HepG2 (cell line): ENCODE measurements at regions not wholly inside any gene's neighbourhood (a gene's known extent, or its start where the extent isn't known, plus 50 kb on each side); places are given as distances from the start of the nearest gene placed in this dataset.

Source experiments
- ATAC-seq: fragments of 200-7000 bp; cut with Tn5 transposase; 3 replicates; pipeline ENCODE4 v1.9.1; 2020; ENCODE audit warnings: mild to moderate bottlenecking, moderate library complexity
- BruUV-seq: library from RNA; stranded (reverse); fragments of 400-500 nt; replicated peaks from 2 replicates; lab custom pipeline; 2021; lab: Mats Ljungman, UMichigan
- CTCF ChIA-PET: fragments of 300-600 bp; formaldehyde crosslinking; extraction: SDS; loops from one replicate; lab custom pipeline; 2021; ENCODE audit warnings: low total read pairs, inconsistent platforms, low intra/inter-chr PET ratio; lab: Yijun Ruan, JAX
- POLR2A ChIA-PET: fragments of 350-600 bp; sonication (Branson Sonifier 250); formaldehyde crosslinking; loops from one replicate; lab custom pipeline; 2020; ENCODE audit warnings: antibody characterized with exemption, inconsistent platforms; lab: Yijun Ruan, JAX
- DNase-seq: peaks from one replicate; pipeline ENCODE4 v3.0.0-alpha.2; 2015; ENCODE audit warnings: low spot score
- FAIRE-seq: peaks from 3 replicates; lab custom pipeline; 2011; peaks lifted over from hg19 to GRCh38; lab: Jason Lieb, UNC
- H2AFZ ChIP-seq: one replicate; pipeline ENCODE4 v1.6.1; 2011; ENCODE audit warnings: low read length, inconsistent platforms
- H3K27ac ChIP-seq: fragments of 300-600 bp; 3 replicates; pipeline ENCODE4 v1.8.0; 2011; ENCODE audit warnings: mixed run types, mild to moderate bottlenecking, mixed read lengths, low read length, inconsistent platforms; ENCODE audit not compliant: insufficient read depth; ENCODE audit errors: extremely low read length
- H3K27me3 ChIP-seq, 2 experiments: fragments of 200-600 bp in 1 of 2; 2 replicates in 1 of 2; 3 replicates in 1 of 2; pipeline versions ENCODE4 v1.6.0 to v1.8.0; 2011; ENCODE audit warnings: low read length in 2 of 2, mild to moderate bottlenecking in 2 of 2, moderate library complexity in 2 of 2, inconsistent platforms in 1 of 2; ENCODE audit not compliant: insufficient read depth in 2 of 2, control insufficient read depth in 1 of 2
- H3K36me3 ChIP-seq, 2 experiments: fragments of 200-600 bp in 1 of 2; replicated peaks in 1 of 2; 2 replicates in 1 of 2; 3 replicates in 1 of 2; pipeline versions ENCODE4 v1.5.1 to v1.8.0; 2011; ENCODE audit warnings: low read length in 2 of 2, inconsistent platforms in 1 of 2; ENCODE audit not compliant: insufficient read depth in 2 of 2, control insufficient read depth in 1 of 2
- H3K4me1 ChIP-seq: 2 replicates; pipeline ENCODE4 v1.5.1; 2012; ENCODE audit warnings: low read length, inconsistent platforms; ENCODE audit not compliant: insufficient read depth
- H3K4me2 ChIP-seq: 2 replicates; pipeline ENCODE4 v1.6.0; 2011; ENCODE audit warnings: low read depth, low read length, inconsistent platforms
- H3K4me3 ChIP-seq, 3 experiments: fragments of 200-600 bp in 1 of 3; sonication (generic), shearing (Covaris generic) in 1 of 3; replicated peaks in 1 of 3; 2 replicates each; pipeline ENCODE4 v1.5.1; 2011 to 2016; ENCODE audit warnings: low read length in 3 of 3, inconsistent platforms in 2 of 3, low read depth in 2 of 3, mild to moderate bottlenecking in 2 of 3, control low read depth in 1 of 3, mixed read lengths in 1 of 3; ENCODE audit not compliant: insufficient read depth in 1 of 3
- H3K79me2 ChIP-seq: one replicate; pipeline ENCODE4 v1.6.1; 2011; ENCODE audit warnings: low read length, inconsistent platforms; ENCODE audit not compliant: insufficient read depth
- H3K9ac ChIP-seq: 2 replicates; pipeline ENCODE4 v1.6.0; 2011; ENCODE audit warnings: mild to moderate bottlenecking, low read depth, low read length, inconsistent platforms; ENCODE audit not compliant: insufficient read depth
- H3K9me3 ChIP-seq: 2 replicates; pipeline ENCODE4 v1.5.1; 2012; ENCODE audit warnings: mild to moderate bottlenecking, low read length
- H4K20me1 ChIP-seq: 2 replicates; pipeline ENCODE4 v1.6.0; 2011; ENCODE audit warnings: inconsistent platforms, mild to moderate bottlenecking, low read length, moderate library complexity; ENCODE audit not compliant: insufficient read depth
- BORCS8-MEF2B ChIP-seq: sonication (generic); formaldehyde crosslinking; IDR thresholded peaks from 2 replicates; pipeline ENCODE4 v1.8.0; 2022; ENCODE audit warnings: mild to moderate bottlenecking, missing genetic modification reagents
- FLYWCH1 ChIP-seq: sonication (generic); formaldehyde crosslinking; IDR thresholded peaks from 2 replicates; pipeline ENCODE4 v1.8.1; 2023; ENCODE audit warnings: mild to moderate bottlenecking, missing genetic modification reagents
- KDM6A ChIP-seq: IDR thresholded peaks from 2 replicates; pipeline ENCODE4 v1.6.1; 2016; ENCODE audit warnings: low read depth
- MAFK ChIP-seq, 2 experiments: IDR thresholded peaks in 1 of 2; conservative IDR thresholded peaks in 1 of 2; 2 replicates each; pipeline ENCODE4 v1.6.1; 2011; ENCODE audit warnings: improper control_type of control experiment in 2 of 2, low read length in 2 of 2
- ZFP37 ChIP-seq: sonication (generic); formaldehyde crosslinking; IDR thresholded peaks from 2 replicates; pipeline ENCODE4 v1.4.0; 2020; ENCODE audit warnings: missing genetic modification reagents, borderline replicate concordance
- ZFP90 ChIP-seq: sonication (generic); formaldehyde crosslinking; IDR thresholded peaks from 2 replicates; pipeline ENCODE4 v1.8.0; 2022; ENCODE audit warnings: missing genetic modification reagents, mild to moderate bottlenecking, inconsistent platforms, borderline replicate concordance
- ZMYM4 ChIP-seq: sonication (generic); formaldehyde crosslinking; IDR thresholded peaks from 2 replicates; pipeline ENCODE4 v1.8.1; 2023; ENCODE audit warnings: mild to moderate bottlenecking, missing genetic modification reagents
- ZNF343 ChIP-seq: sonication (generic); formaldehyde crosslinking; IDR thresholded peaks from 2 replicates; pipeline ENCODE4 v1.4.0; 2020; ENCODE audit warnings: mild to moderate bottlenecking, missing genetic modification reagents
- ZNF407 ChIP-seq: sonication (generic); formaldehyde crosslinking; IDR thresholded peaks from one replicate; pipeline ENCODE4 v1.5.1; 2020; ENCODE audit warnings: mild to moderate bottlenecking, missing genetic modification reagents; ENCODE audit errors: not compliant biosample characterization
- ZNF501 ChIP-seq: sonication (generic); formaldehyde crosslinking; IDR thresholded peaks from 2 replicates; pipeline ENCODE4 v1.5.1; 2020; ENCODE audit warnings: mild to moderate bottlenecking, moderate library complexity, missing genetic modification reagents
- ZNF770 ChIP-seq: sonication (generic); formaldehyde crosslinking; IDR thresholded peaks from 2 replicates; pipeline ENCODE4 v1.5.0; 2020; ENCODE audit warnings: mild to moderate bottlenecking, missing genetic modification reagents
- WGBS: methylation state at CpG from one replicate; pipeline ENCODE4 v1.1.6; 2017; ENCODE audit warnings: low lambda C conversion rate; 5-methylcytosine and 5-hydroxymethylcytosine counted together
- in situ Hi-C: cut with HindIII; loops from 2 replicates; pipeline ENCODE4 v1.10.0; 2017; ENCODE audit warnings: low pct_unique_long_range_greater_than_20kb; ENCODE audit not compliant: extremely low pct_ligation_motif_present
- intact Hi-C: fragments of 100-400 bp; cut with micrococcal nuclease; formaldehyde crosslinking; loops from one replicate; pipeline ENCODE4 v1.10.0; 2022; ENCODE audit not compliant: unreplicated experiment
- TF ChIP-seq, protein P1 (sequence below): sonication (generic); formaldehyde crosslinking; IDR thresholded peaks from 2 replicates; pipeline ENCODE4 v1.4.0; 2020; ENCODE audit warnings: mild to moderate bottlenecking, missing genetic modification reagents

GRCh38 chr1:244254467-244254866 lies 197.2 kb downstream of the ADSS2 start (continued):
- TF ChIP-seq ZNF407 (no peak), ZMYM4 (CRISPR knock-in tag) (no peak)

DNA sequence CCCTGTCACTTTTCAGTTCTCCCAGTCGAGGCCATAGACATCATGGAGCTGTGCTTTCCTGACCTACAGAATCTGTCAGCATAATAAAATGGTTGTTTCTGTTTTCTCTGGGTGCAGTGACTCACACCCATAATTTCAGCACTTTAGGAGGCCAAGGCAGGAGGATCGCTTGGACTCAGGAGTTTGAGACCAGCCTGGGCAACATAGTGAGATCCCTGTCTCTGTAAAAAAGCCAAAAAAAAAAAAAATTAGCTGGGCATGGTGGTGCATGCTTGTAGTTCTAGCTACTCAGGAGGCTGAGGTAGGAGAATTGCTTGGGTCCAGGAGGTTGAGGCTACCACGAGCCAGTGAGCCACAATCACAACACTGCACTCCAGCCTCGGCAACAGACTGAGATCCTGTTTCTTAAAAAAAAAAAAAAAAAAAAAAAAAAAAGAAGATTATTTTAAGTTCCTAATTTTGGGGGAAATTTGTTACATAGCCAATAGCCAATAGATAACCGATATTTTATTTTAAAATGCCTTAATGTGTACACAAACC lies 196.2 kb downstream of the ADSS2 start:
- FAIRE-seq (no peak), DNase-seq (no peak), ATAC-seq (no peak)
- Histone ChIP-seq H3K36me3 (no peaks in the 10 kb centered on the region), H3K27ac (no peak overlapping the region), H3K4me3 (no peak overlapping the region), H3K4me2 (no peak overlapping the region), H4K20me1 (no peaks in the 10 kb centered on the region), H3K4me1 (no peaks in the 10 kb centered on the region), H3K9ac (no peak overlapping the region), H3K27me3 (peaks cover 1 to 5% of the 10 kb centered on the region in 2 experiments; a peak in 1 of 5 replicates), H3K9me3 (no peaks in the 10 kb centered on the region), H2AFZ (no peak overlapping the region), H3K79me2 (no peaks in the 10 kb centered on the region)
- no TSS peak for BruUV-seq
- in situ Hi-C loops (no loop called here), intact Hi-C loops (no loop called here)
- WGBS = 15% methylated on average over 5 of the region's 5 CpGs
- ChIA-PET CTCF (no interaction called here), POLR2A (no interaction called here)
- TF ChIP-seq MAFK (conservative IDR thresholded peaks at IDR 0.05 in 1 of 2, IDR thresholded peaks at IDR 0.05 in 1 of 2; ENCODE audit: low read length in 2 of 2) (no peak), BORCS8-MEF2B (CRISPR knock-in tag) (no peak), ZFP90 (no peak), FLYWCH1 (no peak), ZFP37 (CRISPR knock-in tag) (no peak), ZNF501 (CRISPR knock-in tag) (no peak), ZNF343 (CRISPR knock-in tag) (no peak), KDM6A (CRISPR knock-in tag) (no peak), ZNF770 (CRISPR knock-in tag) (no peak)
- TF ChIP-seq, protein P1, sequence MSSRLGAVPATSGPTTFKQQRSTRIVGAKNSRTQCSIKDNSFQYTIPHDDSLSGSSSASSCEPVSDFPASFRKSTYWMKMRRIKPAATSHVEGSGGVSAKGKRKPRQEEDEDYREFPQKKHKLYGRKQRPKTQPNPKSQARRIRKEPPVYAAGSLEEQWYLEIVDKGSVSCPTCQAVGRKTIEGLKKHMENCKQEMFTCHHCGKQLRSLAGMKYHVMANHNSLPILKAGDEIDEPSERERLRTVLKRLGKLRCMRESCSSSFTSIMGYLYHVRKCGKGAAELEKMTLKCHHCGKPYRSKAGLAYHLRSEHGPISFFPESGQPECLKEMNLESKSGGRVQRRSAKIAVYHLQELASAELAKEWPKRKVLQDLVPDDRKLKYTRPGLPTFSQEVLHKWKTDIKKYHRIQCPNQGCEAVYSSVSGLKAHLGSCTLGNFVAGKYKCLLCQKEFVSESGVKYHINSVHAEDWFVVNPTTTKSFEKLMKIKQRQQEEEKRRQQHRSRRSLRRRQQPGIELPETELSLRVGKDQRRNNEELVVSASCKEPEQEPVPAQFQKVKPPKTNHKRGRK (CRISPR knock-in tag) = no peak
